ENCODE measurements at regions not wholly inside any gene's neighbourhood (a gene's known extent, or its start where the extent isn't known, plus 50 kb on each side); places are given as distances from the start of the nearest gene placed in this dataset.

GRCh38 chr2:139122711-139123158 is 342.5 kb upstream of the NXPH2 start:
- no peak for TF ChIP-seq POLR2AphosphoS5 (IDR thresholded peaks at IDR 0.05; ENCODE audit: borderline replicate concordance, low read depth, low read length)
- TF ChIP-seq EZH2 (IDR thresholded peaks at IDR 0.05), result no peak
